ENCODE measurements at regions not wholly inside any gene's neighbourhood (a gene's known extent, or its start where the extent isn't known, plus 50 kb on each side); places are given as distances from the start of the nearest gene placed in this dataset.
"Not testable (repeated sequence)": the region's sequence is repeated elsewhere in the genome, so short reads cannot be mapped to it uniquely, and the experiment has no call there.

GRCh38 chr12:124381456-124382296, 86.8 kb downstream of the RFLNA start:
- DNase-seq, result no peak

GRCh38 chr12:124380796-124381455, 86.0 kb downstream of the RFLNA start:
- DNase-seq, result no peak

- peak; percentile 52 for DNase-seq
These were observed 85.3 kb downstream of the RFLNA start for GRCh38 chr12:124379938-124380754.

GRCh38 chr12:124379379-124379937, 84.6 kb downstream of the RFLNA start:
- DNase-seq, result no peak

- no peak for DNase-seq
These were observed 84.0 kb downstream of the RFLNA start for GRCh38 chr12:124378926-124379325.

DNA sequence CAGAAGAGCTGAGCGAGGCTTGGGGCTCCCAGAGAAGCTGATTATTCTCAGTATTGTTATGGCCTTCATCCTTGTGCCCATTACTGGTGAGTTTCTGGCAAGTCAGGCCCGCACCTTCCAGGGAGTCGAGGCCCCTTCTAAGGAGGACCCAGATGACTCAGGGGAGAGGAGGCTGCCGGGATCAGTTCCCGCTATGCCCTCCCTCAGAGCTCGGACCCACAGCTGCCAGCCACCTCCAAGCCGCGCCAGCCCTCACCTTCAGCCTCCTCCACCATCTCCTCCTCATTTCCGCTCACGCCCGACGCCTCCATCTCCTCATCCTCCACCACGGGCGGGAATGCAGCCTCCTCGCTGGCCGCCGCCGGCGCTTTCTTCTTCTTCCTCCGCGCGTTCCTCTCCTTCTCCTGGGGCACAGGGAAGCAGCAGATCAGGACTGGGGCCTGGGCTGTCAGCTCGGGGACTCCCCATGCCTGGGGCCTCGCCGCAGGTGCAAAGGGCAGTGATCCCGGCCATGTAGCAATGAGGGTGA, 83.2 kb downstream of the RFLNA start:
- DNase-seq, result no peak

GRCh38 chr12:124376435-124376834, 81.5 kb downstream of the RFLNA start:
- DNase-seq, result no peak

GRCh38 chr12:124375789-124376175, 80.9 kb downstream of the RFLNA start:
- DNase-seq, result no peak

- DNase-seq, result no peak
These were observed 80.4 kb downstream of the RFLNA start for GRCh38 chr12:124375141-124375788.

- no peak for DNase-seq
These were observed 79.7 kb downstream of the RFLNA start for GRCh38 chr12:124374567-124374966.

DNA sequence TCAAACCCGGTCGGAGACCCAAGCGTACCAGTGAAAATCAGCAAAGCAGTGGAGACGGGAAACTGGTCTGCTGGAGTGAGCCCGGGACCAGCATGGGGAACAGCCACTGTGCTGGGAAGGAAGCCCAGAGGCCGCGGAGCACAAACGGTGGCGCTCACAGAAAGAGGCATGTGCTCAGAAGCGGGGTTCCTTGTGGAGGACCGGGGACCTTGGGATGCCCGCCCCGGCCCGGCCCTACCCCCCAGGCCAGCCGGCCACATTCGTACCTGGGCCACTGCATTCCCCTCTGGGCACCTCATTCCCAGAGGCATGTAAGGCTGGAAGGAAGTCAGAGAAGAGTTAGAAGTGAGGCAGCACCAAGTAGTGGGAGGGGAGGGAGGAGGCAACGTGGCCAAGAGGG, 79.3 kb downstream of the RFLNA start:
- DNase-seq, result no peak

- DNase-seq, result not testable (repeated sequence)
These were observed 78.8 kb downstream of the RFLNA start for GRCh38 chr12:124373701-124374100.

DNA sequence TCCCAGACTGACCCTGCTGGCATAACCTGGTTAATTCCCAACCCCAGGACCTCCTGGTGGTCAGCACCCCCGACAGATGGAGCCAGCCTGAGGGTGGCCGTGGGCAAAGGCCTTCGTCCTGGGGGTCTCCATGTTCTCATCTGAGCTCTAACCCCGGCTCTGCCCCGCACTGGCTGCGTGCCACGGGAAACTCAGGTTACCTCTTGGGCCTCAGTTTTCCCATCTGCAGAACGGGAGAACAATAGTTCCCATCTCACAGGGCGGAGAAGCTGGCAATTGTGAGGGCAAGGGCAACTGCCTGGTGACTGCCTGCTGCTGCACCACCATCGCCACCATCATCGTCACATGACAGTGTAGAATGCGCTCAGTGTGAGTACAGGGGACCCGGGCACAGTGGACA, 77.9 kb downstream of the RFLNA start:
- DNase-seq, result no peak

- DNase-seq, result no peak
These were observed 77.2 kb downstream of the RFLNA start for GRCh38 chr12:124371970-124372555.

GRCh38 chr12:124371366-124371765, 76.5 kb downstream of the RFLNA start:
- no peak for DNase-seq

- DNase-seq, result no peak
These were observed 76.0 kb downstream of the RFLNA start for GRCh38 chr12:124370851-124371250.

DNA sequence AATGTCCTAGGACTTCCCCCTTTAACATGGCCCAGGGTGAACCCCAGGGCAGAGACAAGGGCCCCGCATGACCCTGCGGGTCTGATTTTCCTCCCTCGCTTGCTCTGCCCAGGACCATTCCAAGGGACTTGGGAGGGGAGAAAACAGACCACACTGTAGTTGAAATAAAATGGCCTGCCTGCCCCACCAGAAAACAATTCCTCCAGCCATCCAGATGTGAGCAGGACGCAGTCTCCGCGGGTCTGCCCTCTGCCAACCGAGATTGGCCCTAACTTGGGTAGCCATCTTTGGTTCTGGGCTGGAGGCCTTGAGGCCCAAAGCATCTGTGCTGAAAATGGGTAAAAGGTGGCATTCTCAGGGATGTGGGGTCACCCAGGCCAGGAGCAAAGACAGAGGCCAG, 75.5 kb downstream of the RFLNA start:
- DNase-seq, result no peak

GRCh38 chr12:124369827-124370378, 75.0 kb downstream of the RFLNA start:
- no peak for DNase-seq

DNA sequence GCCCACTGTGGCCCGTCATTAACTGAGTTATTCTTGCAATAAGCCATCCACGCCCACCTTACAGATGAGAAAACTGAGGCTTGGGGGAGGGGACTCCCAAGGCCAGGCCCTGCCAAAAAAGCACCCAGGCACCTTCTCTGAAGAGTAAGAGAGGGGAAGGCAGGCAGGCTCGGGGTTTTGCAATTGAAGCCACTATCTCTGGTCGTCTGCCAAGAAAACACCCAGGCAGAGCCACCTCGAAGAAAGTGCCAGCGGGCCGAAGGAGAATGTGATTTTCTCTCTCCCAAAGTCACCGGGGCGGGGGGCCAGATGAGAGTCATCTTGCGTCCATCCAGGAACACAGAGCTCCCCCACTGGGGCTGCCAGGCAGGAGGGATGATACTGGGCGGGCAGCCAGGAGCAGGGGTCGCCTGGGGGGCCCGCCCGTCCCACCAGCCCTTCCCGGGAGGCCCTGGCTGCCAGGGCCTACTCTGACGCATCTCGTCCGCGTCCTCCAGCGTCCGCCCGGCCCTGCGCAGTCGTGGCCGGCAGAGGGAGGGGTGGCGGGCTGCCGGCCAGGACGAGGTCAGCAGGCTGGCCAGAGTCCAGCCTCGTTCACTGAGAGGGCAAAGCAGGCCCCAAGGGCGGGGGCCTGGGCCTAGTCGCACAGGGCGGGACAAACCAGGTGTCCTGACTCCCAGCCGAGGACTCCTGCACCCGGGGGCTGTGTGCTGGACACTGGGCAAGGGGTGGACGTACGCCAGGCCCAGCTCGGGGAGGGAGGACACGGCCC, 74.3 kb downstream of the RFLNA start:
- DNase-seq, result peak; percentile 75

- no peak for DNase-seq
These were observed 73.6 kb downstream of the RFLNA start for GRCh38 chr12:124368421-124369032.

Measured in occipital lobe (tissue), 1 donor.